HCT116 (cell line): ENCODE measurements at regions not wholly inside any gene's neighbourhood (a gene's known extent, or its start where the extent isn't known, plus 50 kb on each side); places are given as distances from the start of the nearest gene placed in this dataset.

Experiments used
- ATAC-seq: fragments of 200-7000 bp; cut with Tn5 transposase; 2 replicates; pipeline ENCODE4 v1.9.1; 2020; ENCODE audit warnings: mild to moderate bottlenecking, moderate library complexity
- BruUV-seq: library from RNA; stranded (reverse); fragments of 400-500 nt; replicated peaks from 2 replicates; lab custom pipeline; 2021; lab: Mats Ljungman, UMichigan
- CTCF ChIA-PET: fragments of 300-600 bp; sonication (Branson Sonifier 250); formaldehyde crosslinking; loops from one replicate; lab custom pipeline; 2021; ENCODE audit warnings: antibody characterized with exemption; lab: Charles Lee
- POLR2A ChIA-PET: fragments of 300-600, 350-600 bp; sonication (Branson Sonifier 250); formaldehyde crosslinking; loops from one replicate; lab custom pipeline; 2021; ENCODE audit warnings: antibody characterized with exemption; lab: Charles Lee
- RAD21 ChIA-PET, 2 experiments: fragments of 300-600 bp; sonication (Branson Sonifier 250); formaldehyde crosslinking; loops; one replicate each; lab custom pipeline; 2023; ENCODE audit warnings: low total read pairs in 2 of 2; ENCODE audit not compliant: uncharacterized antibody in 2 of 2, unreplicated experiment in 2 of 2, low non-redundant PET in 1 of 2; lab: Charles Lee
- DNase-seq: peaks from one replicate; pipeline ENCODE4 v3.0.0-alpha.2; 2010; ENCODE audit warnings: low read depth, low spot score
- H2AFZ ChIP-seq: fragments of 200-600 bp; shearing (Covaris generic), sonication (generic); 2 replicates; pipeline ENCODE4 v1.6.1; 2017; ENCODE audit warnings: low read depth, mixed run types, mixed read lengths, antibody characterized with exemption, low read length; ENCODE audit not compliant: poor library complexity, severe bottlenecking
- H3K27ac ChIP-seq: 2 replicates; pipeline ENCODE4 v1.5.1; 2012; ENCODE audit warnings: low read depth, low read length
- H3K27me3 ChIP-seq: fragments of 200-600 bp; sonication (generic); 2 replicates; pipeline ENCODE4 v1.6.1; 2016; ENCODE audit warnings: mixed run types, low read length, mixed read lengths; ENCODE audit not compliant: insufficient read depth
- H3K36me3 ChIP-seq, 2 experiments: fragments of 200-500 bp in 1 of 2; fragments of 200-600 bp in 1 of 2; sonication (Bioruptor generic) in 1 of 2; sonication (generic) in 1 of 2; 2 replicates each; pipeline versions ENCODE4 v1.5.1 to v1.6.1; 2014 to 2016; ENCODE audit warnings: low read length in 2 of 2, inconsistent platforms in 1 of 2, mixed read lengths in 1 of 2, mixed run types in 1 of 2; ENCODE audit not compliant: insufficient read depth in 2 of 2, control insufficient read depth in 1 of 2
- H3K4me1 ChIP-seq, 2 experiments: fragments of 200-600 bp in 1 of 2; sonication (generic) in 1 of 2; 2 replicates each; pipeline versions ENCODE4 v1.5.1 to v1.6.1; 2012 to 2017; ENCODE audit warnings: low read length in 2 of 2, inconsistent platforms in 1 of 2, mild to moderate bottlenecking in 1 of 2, mixed read lengths in 1 of 2, mixed run types in 1 of 2, moderate library complexity in 1 of 2; ENCODE audit not compliant: insufficient read depth in 2 of 2, control insufficient read depth in 1 of 2
- H3K4me2 ChIP-seq: fragments of 200-600 bp; sonication (generic); 2 replicates; pipeline ENCODE4 v1.6.1; 2017; ENCODE audit warnings: mixed run types, low read length, mixed read lengths
- H3K4me3 ChIP-seq, 2 experiments: fragments of 200-600 bp in 1 of 2; sonication (generic) in 1 of 2; replicated peaks in 1 of 2; 2 replicates each; pipeline ENCODE4 v1.5.1; 2011 to 2016; ENCODE audit warnings: low read length in 2 of 2, control low read depth in 1 of 2, low read depth in 1 of 2, mild to moderate bottlenecking in 1 of 2, mixed read lengths in 1 of 2, mixed run types in 1 of 2
- H3K79me2 ChIP-seq: fragments of 200-600 bp; sonication (generic); 2 replicates; pipeline ENCODE4 v1.6.1; 2017; ENCODE audit warnings: mild to moderate bottlenecking, mixed run types, low read length, moderate library complexity, mixed read lengths; ENCODE audit not compliant: insufficient read depth
- H3K9ac ChIP-seq: fragments of 200-600 bp; sonication (generic); 2 replicates; pipeline ENCODE4 v1.6.1; 2016; ENCODE audit warnings: low read length, mixed read lengths
- H3K9me2 ChIP-seq: fragments of 200-600 bp; sonication (generic), shearing (Covaris generic); 2 replicates; pipeline ENCODE4 v1.6.1; 2017; ENCODE audit warnings: mixed run types, mild to moderate bottlenecking, moderate library complexity; ENCODE audit not compliant: insufficient read depth
- H3K9me3 ChIP-seq, 2 experiments: fragments of 200-500 bp in 1 of 2; fragments of 200-600 bp in 1 of 2; sonication (Bioruptor generic) in 1 of 2; sonication (generic) in 1 of 2; 2 replicates each; pipeline ENCODE4 v1.6.1; 2014 to 2017; ENCODE audit warnings: low read length in 2 of 2, mixed read lengths in 2 of 2, inconsistent platforms in 1 of 2, low read depth in 1 of 2, mild to moderate bottlenecking in 1 of 2, mixed run types in 1 of 2, moderate library complexity in 1 of 2; ENCODE audit not compliant: control insufficient read depth in 1 of 2, insufficient read depth in 1 of 2
- H4K20me1 ChIP-seq: fragments of 200-600 bp; sonication (generic), shearing (Covaris generic); 2 replicates; pipeline ENCODE4 v1.6.1; 2017; ENCODE audit warnings: mixed run types, mild to moderate bottlenecking, moderate library complexity; ENCODE audit not compliant: insufficient read depth
- EZH2 ChIP-seq: fragments of 200-600 bp; sonication (generic); IDR thresholded peaks from 2 replicates; pipeline ENCODE4 v1.6.1; 2017; ENCODE audit warnings: antibody characterized with exemption, mixed run types
- EZH2phosphoT487 ChIP-seq: fragments of 200-600 bp; IDR thresholded peaks from 2 replicates; pipeline ENCODE4 v1.6.1; 2018; ENCODE audit warnings: antibody characterized with exemption, borderline replicate concordance
- JUND ChIP-seq: IDR thresholded peaks from 2 replicates; pipeline ENCODE4 v1.6.1; 2012
- SIN3A ChIP-seq: IDR thresholded peaks from 2 replicates; pipeline ENCODE4 v1.6.1; 2012; ENCODE audit warnings: low read depth
- SRF ChIP-seq: IDR thresholded peaks from 2 replicates; pipeline ENCODE4 v1.6.1; 2012; ENCODE audit warnings: low read depth
- ZFX ChIP-seq: fragments of 450-650 bp; IDR thresholded peaks from 2 replicates; pipeline ENCODE4 v1.6.1; 2017
- intact Hi-C: fragments of 100-400 bp; cut with micrococcal nuclease; formaldehyde crosslinking; loops from 2 replicates; pipeline ENCODE4 v1.10.0; 2022
- TF ChIP-seq, protein P1 (sequence below): IDR thresholded peaks from 2 replicates; pipeline ENCODE4 v1.6.1; 2011; ENCODE audit warnings: mild to moderate bottlenecking, low read length, moderate library complexity; ENCODE audit not compliant: insufficient replicate concordance; ENCODE audit errors: extremely low read depth
- TF ChIP-seq, protein P2 (sequence below): IDR thresholded peaks from 2 replicates; pipeline ENCODE4 v1.6.1; 2012
- TF ChIP-seq, protein P3 (sequence below): IDR thresholded peaks from 2 replicates; pipeline ENCODE4 v1.6.1; 2012
- TF ChIP-seq, protein P4 (sequence below), 3 experiments: fragments of 200-600 bp in 1 of 3; sonication (generic) in 1 of 3; IDR thresholded peaks in 2 of 3; conservative IDR thresholded peaks in 1 of 3; 2 replicates each; pipeline ENCODE4 v1.5.1; 2012 to 2017; ENCODE audit warnings: low read depth in 2 of 3, low read length in 2 of 3, antibody characterized with exemption in 1 of 3, borderline replicate concordance in 1 of 3, control low read depth in 1 of 3, mild to moderate bottlenecking in 1 of 3, mixed read lengths in 1 of 3, mixed run types in 1 of 3, moderate library complexity in 1 of 3; ENCODE audit not compliant: insufficient read depth in 1 of 3

DNA sequence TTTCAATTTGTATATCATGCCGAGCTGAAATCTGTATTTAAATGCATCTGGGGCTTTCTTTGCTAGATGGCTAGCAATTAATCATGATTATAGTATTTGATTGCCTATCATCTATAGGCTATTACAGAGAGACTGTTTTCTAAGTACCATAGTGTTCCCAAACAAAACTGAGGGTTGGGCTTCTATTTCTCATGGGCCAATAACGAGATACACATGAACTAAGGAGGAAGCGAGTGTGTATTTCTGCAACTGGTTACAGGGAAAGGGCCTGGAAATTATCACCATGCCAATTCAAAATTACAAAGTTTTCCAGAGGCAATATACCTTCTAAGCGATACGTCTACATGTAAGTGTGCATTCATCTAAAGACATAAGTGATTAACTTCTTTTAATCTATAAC lies 744.5 kb upstream of the BRINP3 start (continued):
- TF ChIP-seq, protein P1, sequence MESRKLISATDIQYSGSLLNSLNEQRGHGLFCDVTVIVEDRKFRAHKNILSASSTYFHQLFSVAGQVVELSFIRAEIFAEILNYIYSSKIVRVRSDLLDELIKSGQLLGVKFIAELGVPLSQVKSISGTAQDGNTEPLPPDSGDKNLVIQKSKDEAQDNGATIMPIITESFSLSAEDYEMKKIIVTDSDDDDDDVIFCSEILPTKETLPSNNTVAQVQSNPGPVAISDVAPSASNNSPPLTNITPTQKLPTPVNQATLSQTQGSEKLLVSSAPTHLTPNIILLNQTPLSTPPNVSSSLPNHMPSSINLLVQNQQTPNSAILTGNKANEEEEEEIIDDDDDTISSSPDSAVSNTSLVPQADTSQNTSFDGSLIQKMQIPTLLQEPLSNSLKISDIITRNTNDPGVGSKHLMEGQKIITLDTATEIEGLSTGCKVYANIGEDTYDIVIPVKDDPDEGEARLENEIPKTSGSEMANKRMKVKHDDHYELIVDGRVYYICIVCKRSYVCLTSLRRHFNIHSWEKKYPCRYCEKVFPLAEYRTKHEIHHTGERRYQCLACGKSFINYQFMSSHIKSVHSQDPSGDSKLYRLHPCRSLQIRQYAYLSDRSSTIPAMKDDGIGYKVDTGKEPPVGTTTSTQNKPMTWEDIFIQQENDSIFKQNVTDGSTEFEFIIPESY, result no peak

DNA sequence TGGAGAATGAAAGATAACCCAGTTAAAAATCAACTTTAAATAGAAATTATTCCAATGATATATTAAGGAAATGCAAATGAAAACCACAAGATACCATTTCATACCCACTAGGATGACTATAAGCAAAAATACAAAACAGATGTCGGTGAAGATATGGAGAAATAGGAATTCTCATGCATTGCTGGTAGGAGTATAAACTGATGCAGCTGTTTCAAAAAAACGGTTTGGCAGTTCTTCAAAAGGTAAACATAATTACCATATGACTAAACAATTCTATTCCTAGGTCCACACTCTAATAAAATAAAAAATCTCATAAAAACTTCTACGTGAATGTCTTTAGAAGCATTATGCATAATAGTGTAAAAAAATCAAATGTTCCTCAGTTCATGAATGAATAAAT lies 763.3 kb upstream of the BRINP3 start:
- no peaks in the 10 kb centered on the region for H3K27me3 ChIP-seq
- no peaks in the 10 kb centered on the region for H3K9me3 ChIP-seq
- no peak for TF ChIP-seq SIN3A
- no peak for TF ChIP-seq JUND
- TF ChIP-seq ZFX, result no peak
- no peak overlapping the region for H3K4me3 ChIP-seq
- H3K79me2 ChIP-seq, result no peaks in the 10 kb centered on the region
- H2AFZ ChIP-seq, result no peak overlapping the region
- DNase-seq, result no peak
- intact Hi-C loops, result no loop called here
- no peaks in the 10 kb centered on the region for H3K4me1 ChIP-seq
- no peaks in the 10 kb centered on the region for H3K9me2 ChIP-seq
- H3K9ac ChIP-seq, result no peak overlapping the region
- no peak for ATAC-seq
- CTCF ChIA-PET, result no interaction called here
- BruUV-seq, result no TSS peak
- no peak overlapping the region for H3K27ac ChIP-seq
- POLR2A ChIA-PET, result no interaction called here
- RAD21 ChIA-PET, result no interaction called here
- H3K36me3 ChIP-seq, result no peaks in the 10 kb centered on the region
- no peaks in the 10 kb centered on the region for H4K20me1 ChIP-seq
- no peak overlapping the region for H3K4me2 ChIP-seq

DNA sequence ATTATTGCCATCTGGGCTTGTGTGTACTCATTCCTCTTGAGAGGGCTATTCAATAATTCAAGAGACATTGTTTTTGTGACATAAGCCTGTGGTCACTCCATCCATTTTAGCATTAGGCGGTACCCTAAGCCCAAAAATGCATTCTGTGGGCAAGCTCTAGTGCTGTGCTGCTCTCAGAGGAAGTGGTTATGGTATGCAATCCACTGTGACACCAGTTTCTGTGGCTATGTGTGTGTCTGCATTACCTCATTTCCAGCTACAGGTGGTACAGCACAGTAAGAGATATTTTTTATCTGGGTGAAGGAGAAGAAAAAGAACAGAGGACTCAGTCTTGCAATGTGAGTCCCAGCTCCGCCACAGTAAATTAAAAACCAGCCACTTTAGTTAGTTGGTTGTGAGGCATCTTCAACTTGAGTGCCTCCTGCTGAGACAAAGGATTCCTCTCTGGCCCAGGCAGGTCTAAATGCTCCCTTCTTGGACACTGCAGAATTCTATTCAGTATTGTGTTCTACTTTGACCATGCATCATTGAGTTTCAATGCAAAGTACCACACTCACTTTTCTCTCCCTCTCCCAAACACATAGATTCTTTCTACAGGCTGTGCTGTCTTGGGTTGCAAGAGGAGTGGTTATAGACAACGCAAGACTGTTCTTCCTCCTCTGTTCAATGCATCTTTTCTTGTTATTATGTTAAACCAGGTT lies 777.8 kb upstream of the BRINP3 start:
- intact Hi-C loops, result no loop called here

More for the DNA sequence above, 777.8 kb upstream of the BRINP3 start:
- TF ChIP-seq EZH2 (no peak), SRF (no peak), EZH2phosphoT487 (no peak)
- TF ChIP-seq, protein P2, sequence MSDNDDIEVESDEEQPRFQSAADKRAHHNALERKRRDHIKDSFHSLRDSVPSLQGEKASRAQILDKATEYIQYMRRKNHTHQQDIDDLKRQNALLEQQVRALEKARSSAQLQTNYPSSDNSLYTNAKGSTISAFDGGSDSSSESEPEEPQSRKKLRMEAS, result no peak
- TF ChIP-seq, protein P3, sequence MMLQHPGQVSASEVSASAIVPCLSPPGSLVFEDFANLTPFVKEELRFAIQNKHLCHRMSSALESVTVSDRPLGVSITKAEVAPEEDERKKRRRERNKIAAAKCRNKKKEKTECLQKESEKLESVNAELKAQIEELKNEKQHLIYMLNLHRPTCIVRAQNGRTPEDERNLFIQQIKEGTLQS, result no peak
- TF ChIP-seq, protein P4, sequence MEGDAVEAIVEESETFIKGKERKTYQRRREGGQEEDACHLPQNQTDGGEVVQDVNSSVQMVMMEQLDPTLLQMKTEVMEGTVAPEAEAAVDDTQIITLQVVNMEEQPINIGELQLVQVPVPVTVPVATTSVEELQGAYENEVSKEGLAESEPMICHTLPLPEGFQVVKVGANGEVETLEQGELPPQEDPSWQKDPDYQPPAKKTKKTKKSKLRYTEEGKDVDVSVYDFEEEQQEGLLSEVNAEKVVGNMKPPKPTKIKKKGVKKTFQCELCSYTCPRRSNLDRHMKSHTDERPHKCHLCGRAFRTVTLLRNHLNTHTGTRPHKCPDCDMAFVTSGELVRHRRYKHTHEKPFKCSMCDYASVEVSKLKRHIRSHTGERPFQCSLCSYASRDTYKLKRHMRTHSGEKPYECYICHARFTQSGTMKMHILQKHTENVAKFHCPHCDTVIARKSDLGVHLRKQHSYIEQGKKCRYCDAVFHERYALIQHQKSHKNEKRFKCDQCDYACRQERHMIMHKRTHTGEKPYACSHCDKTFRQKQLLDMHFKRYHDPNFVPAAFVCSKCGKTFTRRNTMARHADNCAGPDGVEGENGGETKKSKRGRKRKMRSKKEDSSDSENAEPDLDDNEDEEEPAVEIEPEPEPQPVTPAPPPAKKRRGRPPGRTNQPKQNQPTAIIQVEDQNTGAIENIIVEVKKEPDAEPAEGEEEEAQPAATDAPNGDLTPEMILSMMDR (IDR thresholded peaks at IDR 0.05 in 2 of 3, conservative IDR thresholded peaks at IDR 0.05 in 1 of 3; ENCODE audit: borderline replicate concordance in 1 of 3, insufficient read depth in 1 of 3, low read depth in 2 of 3, low read length in 2 of 3), result no peak
- RAD21 ChIA-PET, result no interaction called here
- H3K27ac ChIP-seq, result no peak overlapping the region
- no peak overlapping the region for H3K9ac ChIP-seq
- BruUV-seq, result no TSS peak
- no peaks in the 10 kb centered on the region for H3K9me2 ChIP-seq
- no peaks in the 10 kb centered on the region for H3K36me3 ChIP-seq
- no peak overlapping the region for H3K4me3 ChIP-seq
- H2AFZ ChIP-seq, result no peak overlapping the region
- no peaks in the 10 kb centered on the region for H4K20me1 ChIP-seq
- DNase-seq, result no peak
- CTCF ChIA-PET, result no interaction called here
- ATAC-seq, result no peak
- POLR2A ChIA-PET, result no interaction called here
- no peaks in the 10 kb centered on the region for H3K4me1 ChIP-seq
- H3K27me3 ChIP-seq, result no peaks in the 10 kb centered on the region
- no peaks in the 10 kb centered on the region for H3K9me3 ChIP-seq
- no peaks in the 10 kb centered on the region for H3K79me2 ChIP-seq
- H3K4me2 ChIP-seq, result no peak overlapping the region
